ENCODE measurements at regions not wholly inside any gene's neighbourhood (a gene's known extent, or its start where the extent isn't known, plus 50 kb on each side); places are given as distances from the start of the nearest gene placed in this dataset.

GRCh38 chr16:86872131-86872530 lies 293.8 kb downstream of the FOXL1 start (continued):
- TF ChIP-seq PRDM2 (tag by site-specific recombination; IDR thresholded peaks at IDR 0.05; ENCODE audit: borderline replicate concordance): no peak
- TF ChIP-seq WT1 (tag by site-specific recombination; IDR thresholded peaks at IDR 0.05): no peak
- no peak for TF ChIP-seq ZNF544 (tag by site-specific recombination; IDR thresholded peaks at IDR 0.05)
- TF ChIP-seq ZNF248 (tag by site-specific recombination; IDR thresholded peaks at IDR 0.05): no peak
- TF ChIP-seq ZNF747 (tag by site-specific recombination; IDR thresholded peaks at IDR 0.05): no peak

GRCh38 chr16:86872833-86873232 lies 294.5 kb downstream of the FOXL1 start:
- TF ChIP-seq ZFP69B (tag by site-specific recombination; IDR thresholded peaks at IDR 0.05) (no peak), ZNF621 (tag by site-specific recombination; IDR thresholded peaks at IDR 0.05) (no peak), ZBTB21 (tag by site-specific recombination; IDR thresholded peaks at IDR 0.05) (no peak), ZNF843 (tag by site-specific recombination; IDR thresholded peaks at IDR 0.05) (no peak), ZNF221 (tag by site-specific recombination; IDR thresholded peaks at IDR 0.05; ENCODE audit: borderline replicate concordance) (no peak), SP3 (tag by site-specific recombination; IDR thresholded peaks at IDR 0.05) (no peak), SETDB1 (IDR thresholded peaks at IDR 0.05; ENCODE audit: insufficient read length, low read length) (no peak), ZNF311 (tag by site-specific recombination; IDR thresholded peaks at IDR 0.05; ENCODE audit: borderline replicate concordance) (no peak), HOXA7 (CRISPR knock-in tag; IDR thresholded peaks at IDR 0.05; ENCODE audit: borderline replicate concordance) (no peak), ZNF707 (tag by site-specific recombination; IDR thresholded peaks at IDR 0.05) (no peak)
- TF ChIP-seq, protein P1, sequence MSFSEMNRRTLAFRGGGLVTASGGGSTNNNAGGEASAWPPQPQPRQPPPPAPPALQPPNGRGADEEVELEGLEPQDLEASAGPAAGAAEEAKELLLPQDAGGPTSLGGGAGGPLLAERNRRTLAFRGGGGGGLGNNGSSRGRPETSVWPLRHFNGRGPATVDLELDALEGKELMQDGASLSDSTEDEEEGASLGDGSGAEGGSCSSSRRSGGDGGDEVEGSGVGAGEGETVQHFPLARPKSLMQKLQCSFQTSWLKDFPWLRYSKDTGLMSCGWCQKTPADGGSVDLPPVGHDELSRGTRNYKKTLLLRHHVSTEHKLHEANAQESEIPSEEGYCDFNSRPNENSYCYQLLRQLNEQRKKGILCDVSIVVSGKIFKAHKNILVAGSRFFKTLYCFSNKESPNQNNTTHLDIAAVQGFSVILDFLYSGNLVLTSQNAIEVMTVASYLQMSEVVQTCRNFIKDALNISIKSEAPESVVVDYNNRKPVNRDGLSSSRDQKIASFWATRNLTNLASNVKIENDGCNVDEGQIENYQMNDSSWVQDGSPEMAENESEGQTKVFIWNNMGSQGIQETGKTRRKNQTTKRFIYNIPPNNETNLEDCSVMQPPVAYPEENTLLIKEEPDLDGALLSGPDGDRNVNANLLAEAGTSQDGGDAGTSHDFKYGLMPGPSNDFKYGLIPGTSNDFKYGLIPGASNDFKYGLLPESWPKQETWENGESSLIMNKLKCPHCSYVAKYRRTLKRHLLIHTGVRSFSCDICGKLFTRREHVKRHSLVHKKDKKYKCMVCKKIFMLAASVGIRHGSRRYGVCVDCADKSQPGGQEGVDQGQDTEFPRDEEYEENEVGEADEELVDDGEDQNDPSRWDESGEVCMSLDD (tag by site-specific recombination; IDR thresholded peaks at IDR 0.05): no peak
- TF ChIP-seq, protein P2, sequence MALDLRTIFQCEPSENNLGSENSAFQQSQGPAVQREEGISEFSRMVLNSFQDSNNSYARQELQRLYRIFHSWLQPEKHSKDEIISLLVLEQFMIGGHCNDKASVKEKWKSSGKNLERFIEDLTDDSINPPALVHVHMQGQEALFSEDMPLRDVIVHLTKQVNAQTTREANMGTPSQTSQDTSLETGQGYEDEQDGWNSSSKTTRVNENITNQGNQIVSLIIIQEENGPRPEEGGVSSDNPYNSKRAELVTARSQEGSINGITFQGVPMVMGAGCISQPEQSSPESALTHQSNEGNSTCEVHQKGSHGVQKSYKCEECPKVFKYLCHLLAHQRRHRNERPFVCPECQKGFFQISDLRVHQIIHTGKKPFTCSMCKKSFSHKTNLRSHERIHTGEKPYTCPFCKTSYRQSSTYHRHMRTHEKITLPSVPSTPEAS (tag by site-specific recombination; IDR thresholded peaks at IDR 0.05): no peak
- TF ChIP-seq, protein P3, sequence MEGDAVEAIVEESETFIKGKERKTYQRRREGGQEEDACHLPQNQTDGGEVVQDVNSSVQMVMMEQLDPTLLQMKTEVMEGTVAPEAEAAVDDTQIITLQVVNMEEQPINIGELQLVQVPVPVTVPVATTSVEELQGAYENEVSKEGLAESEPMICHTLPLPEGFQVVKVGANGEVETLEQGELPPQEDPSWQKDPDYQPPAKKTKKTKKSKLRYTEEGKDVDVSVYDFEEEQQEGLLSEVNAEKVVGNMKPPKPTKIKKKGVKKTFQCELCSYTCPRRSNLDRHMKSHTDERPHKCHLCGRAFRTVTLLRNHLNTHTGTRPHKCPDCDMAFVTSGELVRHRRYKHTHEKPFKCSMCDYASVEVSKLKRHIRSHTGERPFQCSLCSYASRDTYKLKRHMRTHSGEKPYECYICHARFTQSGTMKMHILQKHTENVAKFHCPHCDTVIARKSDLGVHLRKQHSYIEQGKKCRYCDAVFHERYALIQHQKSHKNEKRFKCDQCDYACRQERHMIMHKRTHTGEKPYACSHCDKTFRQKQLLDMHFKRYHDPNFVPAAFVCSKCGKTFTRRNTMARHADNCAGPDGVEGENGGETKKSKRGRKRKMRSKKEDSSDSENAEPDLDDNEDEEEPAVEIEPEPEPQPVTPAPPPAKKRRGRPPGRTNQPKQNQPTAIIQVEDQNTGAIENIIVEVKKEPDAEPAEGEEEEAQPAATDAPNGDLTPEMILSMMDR (tag by site-specific recombination; IDR thresholded peaks at IDR 0.05): no peak
- Histone ChIP-seq H3K27ac (ENCODE audit: extremely low read depth, low read depth, low read length) (no peak overlapping the region), H3K4me3 (ENCODE audit: low read depth, low read length) (no peak overlapping the region), H3K36me3 (ENCODE audit: control insufficient read depth in 2 of 2, insufficient read depth in 1 of 2, low read length in 2 of 2) (no peaks in the 10 kb centered on the region), H3K9me3 (ENCODE audit: control insufficient read depth, insufficient read depth, low read depth, low read length) (no peaks in the 10 kb centered on the region), H3K4me1 (ENCODE audit: control insufficient read depth, insufficient read depth, low read length) (no peaks in the 10 kb centered on the region)
- POLR2A ChIA-PET: no interaction called here
- CTCF ChIA-PET: interaction anchor here (0.6 to 2.3 kb wide), 4 partner anchors 131 to 400 kb away, joined by 3 to 7 read pairs (median 3); no protein-coding TSS in a partner anchor
